ENCODE measurements at regions not wholly inside any gene's neighbourhood (a gene's known extent, or its start where the extent isn't known, plus 50 kb on each side); places are given as distances from the start of the nearest gene placed in this dataset.
"Not testable (repeated sequence)": the region's sequence is repeated elsewhere in the genome, so short reads cannot be mapped to it uniquely, and the experiment has no call there.

DNA sequence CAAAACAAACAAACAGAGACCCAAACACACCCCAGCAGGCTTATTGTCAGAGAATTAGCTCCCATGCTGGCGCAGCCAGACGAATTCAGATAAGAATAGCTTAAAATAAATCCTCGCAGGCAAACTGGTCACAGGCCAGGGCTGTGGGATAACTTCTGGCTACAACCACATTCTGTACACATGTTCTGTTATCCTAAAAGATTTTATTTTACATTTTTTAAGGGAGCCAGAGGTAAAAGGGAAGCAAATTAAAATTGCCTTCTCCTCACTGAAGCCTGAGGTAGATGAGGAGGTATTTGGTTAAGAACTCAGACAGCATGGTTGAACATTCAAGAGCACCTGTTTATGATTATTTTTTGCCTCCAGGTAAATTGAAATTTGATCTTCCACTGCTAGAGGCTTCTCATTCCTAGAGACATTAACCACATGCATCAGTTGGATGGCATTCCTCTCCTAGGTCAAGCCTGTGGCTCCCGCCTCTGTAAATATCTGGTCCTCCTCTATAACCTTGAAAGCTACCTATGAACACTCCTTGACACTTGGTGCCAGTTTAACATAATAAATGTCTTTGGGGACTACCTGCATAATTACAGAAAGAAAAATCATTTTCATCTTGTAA is 190.3 kb downstream of the SATB1 start:
- DNase-seq, result peak; percentile 7 to 21

GRCh38 chr3:18233987-18234716 is 191.0 kb downstream of the SATB1 start:
- DNase-seq, result peak in 1 of 2 experiments; percentile 39

DNA sequence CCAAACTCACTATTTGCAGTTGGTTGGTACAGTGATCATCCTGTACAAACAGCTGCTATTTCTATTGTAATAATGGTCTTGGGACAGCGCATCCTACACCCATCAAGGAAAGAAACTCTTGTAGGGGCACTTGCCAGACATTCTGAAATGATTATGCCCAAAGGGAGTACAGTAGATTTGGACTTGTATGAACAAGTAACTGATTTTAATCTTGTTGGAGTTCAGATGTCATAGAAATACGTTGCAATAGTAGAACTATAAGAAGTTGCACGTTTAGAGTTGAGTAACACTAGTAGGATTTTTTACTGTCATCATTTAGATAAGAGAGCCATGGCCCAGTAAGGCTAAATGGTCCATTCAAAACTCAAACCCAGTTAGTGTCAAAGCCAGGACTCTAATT is 192.8 kb downstream of the SATB1 start:
- no peak for DNase-seq

GRCh38 chr3:18228060-18228459 is 197.1 kb downstream of the SATB1 start:
- no peak for DNase-seq

- no peak for DNase-seq
Observed at GRCh38 chr3:18225709-18226108, 199.4 kb downstream of the SATB1 start.

DNA sequence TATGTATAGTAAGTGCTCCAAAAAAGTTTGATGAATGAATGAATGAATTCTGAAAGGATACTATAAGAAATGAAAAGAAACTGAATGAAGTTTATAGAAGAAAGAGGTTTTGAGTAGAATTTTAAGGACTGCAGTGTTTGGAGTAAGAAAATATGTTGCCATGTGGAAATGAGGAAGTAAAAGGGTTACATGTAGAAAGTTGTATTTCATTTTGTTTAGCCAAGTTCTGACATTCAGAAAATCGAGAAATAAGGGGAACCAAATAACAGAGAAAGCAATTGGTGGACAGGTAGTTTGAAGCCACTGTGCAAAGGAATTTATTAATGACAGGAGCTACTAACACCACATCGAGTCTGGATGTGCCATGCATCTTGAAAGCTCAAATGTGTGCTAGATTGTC is 200.7 kb downstream of the SATB1 start:
- DNase-seq, result no peak

DNA sequence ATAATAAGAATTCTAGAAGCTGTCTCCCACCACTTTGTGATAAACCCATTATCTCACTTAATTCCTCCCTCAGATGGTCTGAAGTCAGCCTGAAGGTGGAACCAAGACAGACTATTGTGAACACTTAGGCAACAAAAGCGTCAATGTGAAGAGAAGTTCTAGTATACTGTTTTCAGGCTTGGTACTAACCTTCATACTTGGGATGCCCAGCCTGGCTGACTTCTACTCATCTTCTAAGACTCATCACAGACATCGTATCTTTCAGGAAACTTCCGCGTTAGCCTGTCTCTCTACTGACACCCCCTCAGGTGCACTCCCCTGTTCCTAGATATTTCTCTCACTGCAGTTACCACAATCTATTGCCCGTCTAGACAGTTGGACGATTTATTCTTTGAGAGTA is 201.2 kb downstream of the SATB1 start:
- no peak for DNase-seq

DNA sequence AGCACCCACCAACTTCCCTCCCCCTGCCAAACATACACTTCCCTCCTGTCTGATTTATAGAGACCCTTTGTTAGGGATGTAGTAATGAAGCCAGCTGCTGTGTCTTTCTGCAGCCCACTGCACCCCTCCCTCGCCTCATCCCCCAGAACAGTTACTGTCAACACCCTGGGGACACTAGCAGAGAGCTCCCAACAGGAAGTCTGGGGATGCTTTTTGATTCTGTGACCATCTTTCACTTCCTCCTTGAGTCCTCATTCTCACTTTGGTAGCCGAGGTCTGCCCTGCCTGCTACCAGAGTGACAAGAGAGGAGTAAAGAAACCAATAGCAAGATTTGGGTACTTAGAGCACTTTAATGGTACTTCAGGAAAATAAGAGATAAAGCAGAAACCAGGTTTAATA is 201.6 kb downstream of the SATB1 start:
- peak in 1 of 2 experiments; percentile 18 for DNase-seq

GRCh38 chr3:18222686-18223085 is 202.5 kb downstream of the SATB1 start:
- no peak for DNase-seq

DNA sequence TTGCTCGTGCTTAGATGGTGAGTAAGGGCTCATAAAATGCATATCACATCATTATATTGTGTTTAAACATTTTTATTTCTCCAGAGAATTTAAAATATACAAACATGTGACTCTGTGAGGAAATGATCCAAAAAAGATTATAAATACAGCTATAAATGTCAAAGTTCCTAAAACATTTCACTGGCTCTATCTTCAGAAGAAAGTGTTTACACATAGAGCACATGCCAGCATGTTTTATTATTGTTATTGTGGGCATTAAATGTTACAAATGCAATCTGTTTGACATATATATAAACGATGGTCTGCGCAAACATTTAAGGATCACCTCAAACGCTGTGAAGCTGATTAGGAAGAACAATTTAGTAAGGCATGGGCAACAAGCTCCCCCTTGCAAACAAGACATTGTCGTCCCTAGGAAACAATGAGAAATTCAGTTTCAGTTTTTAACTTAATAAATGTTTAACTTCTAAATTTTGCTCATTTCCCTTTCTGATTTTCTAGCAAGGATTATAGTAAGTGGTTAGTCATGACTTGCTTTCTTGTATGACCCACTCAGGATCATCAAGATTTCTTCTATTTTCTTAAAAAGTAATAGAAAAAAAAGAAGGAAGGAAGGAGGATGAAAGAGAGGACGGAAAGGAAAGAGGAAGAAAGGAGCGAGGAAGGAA is 207.5 kb downstream of the SATB1 start:
- no peak for DNase-seq

GRCh38 chr3:18216996-18217395 is 208.1 kb downstream of the SATB1 start:
- no peak for DNase-seq

DNA sequence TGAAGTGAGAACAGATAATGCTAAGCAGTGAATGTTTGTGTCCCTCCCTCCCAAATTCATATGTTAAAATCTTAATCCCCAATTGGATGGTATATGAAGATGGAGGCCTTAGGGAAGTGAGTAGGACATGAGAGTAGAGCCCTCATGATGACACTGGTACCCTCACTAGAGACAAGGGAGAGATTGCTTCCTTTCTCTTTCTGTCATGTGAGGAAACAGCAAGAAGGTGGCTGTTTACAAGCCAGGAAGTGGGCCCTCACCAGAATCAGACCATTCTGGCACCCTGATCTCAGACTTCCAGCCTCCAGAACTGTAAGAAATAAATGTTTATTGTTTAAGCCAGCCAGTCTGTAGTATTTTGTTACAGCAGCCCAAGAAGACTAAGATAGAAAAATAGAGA is 209.5 kb downstream of the SATB1 start:
- no peak for DNase-seq

GRCh38 chr3:18211116-18211515 is 214.0 kb downstream of the SATB1 start:
- DNase-seq, result no peak

GRCh38 chr3:18208856-18209255 is 216.3 kb downstream of the SATB1 start:
- DNase-seq, result no peak

DNA sequence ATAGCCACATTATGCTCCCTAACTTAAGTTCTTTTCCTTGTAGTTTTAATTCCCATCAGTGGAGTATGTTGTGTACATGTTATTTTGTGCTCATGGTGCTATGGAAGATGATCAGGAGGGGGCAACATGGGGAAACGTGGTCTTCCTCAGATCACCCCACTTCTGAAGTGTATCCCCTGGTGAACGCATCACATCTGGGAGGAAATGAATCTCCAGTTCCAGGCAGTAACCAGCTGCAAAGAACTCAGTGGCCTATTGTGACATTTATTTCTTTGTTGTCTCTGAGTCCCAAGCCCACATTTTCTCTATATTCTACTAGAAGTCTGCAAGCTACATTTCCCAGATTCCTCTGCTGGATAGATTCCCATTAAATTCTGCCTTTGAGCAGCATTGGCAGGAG is 217.0 kb downstream of the SATB1 start:
- no peak for DNase-seq

DNA sequence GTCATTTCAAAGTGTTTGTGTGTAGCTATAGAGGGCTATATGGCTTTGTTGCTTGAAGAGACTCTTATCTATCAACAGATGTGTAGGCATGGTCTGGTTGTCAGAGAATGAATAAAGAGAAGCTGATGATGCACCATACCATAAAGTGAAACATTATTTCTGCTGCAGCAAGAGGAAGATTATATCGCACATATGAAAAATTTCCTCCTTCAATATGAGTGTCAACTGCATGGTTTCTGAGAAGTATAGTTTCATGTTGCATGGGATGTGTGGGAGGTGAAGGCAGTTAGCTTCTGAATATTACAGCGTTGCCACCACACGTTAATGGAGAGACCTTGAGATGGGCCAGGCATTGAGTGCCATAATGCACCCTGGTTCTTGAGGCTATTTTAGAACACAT is 217.9 kb downstream of the SATB1 start:
- no peak for DNase-seq

DNA sequence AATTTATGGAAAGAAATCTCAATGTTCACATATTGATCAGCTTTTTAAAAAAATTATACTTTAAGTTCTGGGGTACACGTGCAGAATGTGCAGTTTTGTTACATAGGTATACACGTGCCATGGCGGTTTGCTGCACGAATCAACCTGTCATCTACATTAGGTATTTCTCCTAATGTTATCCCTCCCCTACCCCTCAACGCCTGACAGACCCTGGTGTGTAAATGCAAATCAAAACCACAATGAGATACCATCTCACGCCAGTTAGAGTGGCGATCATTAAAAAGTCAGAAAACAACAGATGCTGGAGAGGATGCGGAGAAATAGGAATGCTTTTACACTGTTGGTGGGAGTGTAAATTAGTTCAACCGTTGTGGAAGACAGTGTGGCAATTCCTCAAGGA is 219.4 kb downstream of the SATB1 start:
- not testable (repeated sequence) for DNase-seq

GRCh38 chr3:18201315-18201714 is 223.8 kb downstream of the SATB1 start:
- DNase-seq, result no peak

- DNase-seq, result no peak
Observed at GRCh38 chr3:18199757-18200156, 225.4 kb downstream of the SATB1 start.

GRCh38 chr3:18195836-18196235 is 229.3 kb downstream of the SATB1 start:
- DNase-seq, result no peak

DNA sequence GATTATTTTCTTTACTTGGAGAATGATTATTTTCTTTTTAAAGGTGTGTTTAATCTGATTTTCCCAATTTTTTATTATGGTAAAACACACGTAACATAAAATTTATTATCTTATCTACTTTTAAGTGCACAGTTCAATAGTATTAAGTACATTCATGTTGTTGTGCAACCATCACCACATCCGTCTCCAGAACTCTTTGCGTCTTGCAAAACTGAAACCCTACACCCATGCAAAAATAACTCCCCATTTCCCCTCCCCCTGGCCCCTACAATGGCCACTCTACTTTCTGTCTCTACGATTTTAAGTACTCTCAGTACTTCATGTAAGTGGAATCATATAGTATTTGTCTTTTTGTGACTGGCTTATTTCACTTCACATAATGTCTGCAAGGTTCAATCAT is 230.7 kb downstream of the SATB1 start:
- no peak for DNase-seq

DNA sequence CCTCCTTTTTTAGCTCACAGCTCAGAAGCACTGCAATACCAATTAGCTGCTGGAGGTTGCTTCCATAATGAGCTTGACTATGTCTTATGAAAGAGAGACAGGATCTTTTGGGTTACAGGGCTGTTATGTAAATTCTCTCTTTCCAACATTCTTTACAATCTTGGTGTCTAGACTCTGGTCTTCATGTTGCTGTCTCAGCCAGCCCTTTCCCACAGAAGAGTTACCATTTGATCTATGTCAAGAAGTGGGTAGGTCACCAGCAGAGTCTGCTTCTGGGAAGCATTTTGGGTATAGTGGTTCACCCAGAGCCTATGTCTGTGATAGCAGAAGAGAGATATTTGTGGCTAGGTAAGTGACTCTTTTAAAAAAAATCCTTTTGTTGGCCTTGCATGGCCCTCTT is 234.5 kb downstream of the SATB1 start:
- no peak for DNase-seq

GRCh38 chr3:18189282-18190050 is 235.7 kb downstream of the SATB1 start:
- DNase-seq, result peak in 1 of 2 experiments; percentile 21

DNA sequence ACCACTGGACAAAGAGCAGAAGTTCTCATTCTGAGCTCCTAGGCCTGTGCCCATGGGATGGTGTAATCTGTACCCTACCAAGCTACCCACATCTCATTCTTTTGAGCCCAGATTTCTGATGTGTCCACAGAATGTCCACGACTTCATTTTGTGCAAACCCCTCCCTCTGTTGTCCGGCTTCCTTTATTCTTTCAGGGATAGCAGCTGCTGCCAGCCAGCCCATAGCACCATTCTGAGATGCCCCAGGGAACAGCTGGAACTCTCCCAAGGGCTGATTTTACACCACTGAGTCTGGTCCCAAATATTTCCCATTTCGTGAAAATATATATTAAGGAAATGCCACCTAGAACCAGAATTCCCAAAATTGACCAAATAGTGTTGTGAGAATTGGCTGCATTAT is 236.6 kb downstream of the SATB1 start:
- DNase-seq, result no peak

All from NCI-H2081 (cell line).